ENCODE measurements at regions not wholly inside any gene's neighbourhood (a gene's known extent, or its start where the extent isn't known, plus 50 kb on each side); places are given as distances from the start of the nearest gene placed in this dataset.

GRCh38 chr21:32949701-32950100, 76.0 kb upstream of the OLIG2 start:
- Mint-ChIP-seq H3K4me1 (peaks cover 0 to 6% (median 0%) of the 10 kb centered on the region in 7 donors), H3K4me3 (no peak overlapping the region), H3K27ac (no peak overlapping the region), H3K36me3 (no peaks in the 10 kb centered on the region), H3K9me3 (peaks cover 0 to 2% (median 0%) of the 10 kb centered on the region in 11 donors), H3K27me3 (peaks cover 9 to 41% (median 17%) of the 10 kb centered on the region in 5 donors)
- Histone ChIP-seq H3K36me3 (ENCODE audit: control insufficient read depth in 2 of 3, insufficient read depth in 3 of 3, low read length in 3 of 3) (no peaks in the 10 kb centered on the region), H3K4me1 (ENCODE audit: control insufficient read depth in 2 of 2, insufficient read depth in 2 of 2, low read length in 2 of 2) (no peaks in the 10 kb centered on the region), H3K9me3 (ENCODE audit: control insufficient read depth in 2 of 3, low read length in 3 of 3) (no peaks in the 10 kb centered on the region), H3K27me3 (ENCODE audit: control insufficient read depth in 2 of 2, insufficient read depth in 2 of 2, low read length in 2 of 2) (no peaks in the 10 kb centered on the region), H3K4me3 (ENCODE audit: low read length) (no peak overlapping the region), H3K27ac (ENCODE audit: low read depth, low read length) (no peak overlapping the region)
- ATAC-seq, result no peak
- POLR2A ChIA-PET, result no interaction called here
- DNase-seq, result no peak
- intact Hi-C loops (cut with micrococcal nuclease), result no loop called here
- CTCF ChIA-PET, result no interaction called here

GRCh38 chr21:32951041-32951440, 74.7 kb upstream of the OLIG2 start:
- Mint-ChIP-seq H3K4me1 (peaks cover 0 to 10% (median 0%) of the 10 kb centered on the region in 7 donors), H3K9me3 (peaks cover 0 to 2% (median 0%) of the 10 kb centered on the region in 11 donors), H3K27ac (no peak overlapping the region), H3K36me3 (peaks cover 0 to 3% (median 0%) of the 10 kb centered on the region in 5 donors), H3K4me3 (no peak overlapping the region), H3K27me3 (peaks cover 21 to 53% (median 28%) of the 10 kb centered on the region in 5 donors)
- ChIA-PET CTCF (no interaction called here), POLR2A (no interaction called here)
- ATAC-seq, result no peak
- Histone ChIP-seq H3K4me3 (ENCODE audit: low read length) (no peak overlapping the region), H3K36me3 (ENCODE audit: control insufficient read depth in 2 of 3, insufficient read depth in 3 of 3, low read length in 3 of 3) (no peaks in the 10 kb centered on the region), H3K27ac (ENCODE audit: low read depth, low read length) (no peak overlapping the region), H3K27me3 (ENCODE audit: control insufficient read depth in 2 of 2, insufficient read depth in 2 of 2, low read length in 2 of 2) (no peaks in the 10 kb centered on the region), H3K4me1 (ENCODE audit: control insufficient read depth in 2 of 2, insufficient read depth in 2 of 2, low read length in 2 of 2) (no peaks in the 10 kb centered on the region), H3K9me3 (ENCODE audit: control insufficient read depth in 2 of 3, low read length in 3 of 3) (no peaks in the 10 kb centered on the region)
- no peak for DNase-seq
- intact Hi-C loops (cut with micrococcal nuclease), result no loop called here

GRCh38 chr21:32954353-32954752, 71.4 kb upstream of the OLIG2 start:
- no peak overlapping the region for H3K4me3 ChIP-seq (ENCODE audit: low read length)
- ATAC-seq (no peak), DNase-seq (no peak)
- H3K36me3 Mint-ChIP-seq, result peaks cover 0 to 3% (median 0%) of the 10 kb centered on the region in 5 donors
- no peaks in the 10 kb centered on the region for H3K9me3 Mint-ChIP-seq
- ChIA-PET CTCF (interaction anchor here (0.5 kb wide), 1 partner anchor 593 kb away, joined by 3 read pairs; no protein-coding TSS in a partner anchor), POLR2A (no interaction called here)
- H3K4me3 Mint-ChIP-seq, result no peak overlapping the region
- no peaks in the 10 kb centered on the region for H3K4me1 ChIP-seq (ENCODE audit: control insufficient read depth in 2 of 2, insufficient read depth in 2 of 2, low read length in 2 of 2)
- intact Hi-C loops (cut with micrococcal nuclease), result no loop called here
- H3K4me1 Mint-ChIP-seq, result peaks cover 0 to 10% (median 0%) of the 10 kb centered on the region in 7 donors
- H3K36me3 ChIP-seq (ENCODE audit: control insufficient read depth in 2 of 3, insufficient read depth in 3 of 3, low read length in 3 of 3), result no peaks in the 10 kb centered on the region
- no peak overlapping the region for H3K27ac ChIP-seq (ENCODE audit: low read depth, low read length)
- no peak overlapping the region for H3K27ac Mint-ChIP-seq
- H3K9me3 ChIP-seq (ENCODE audit: control insufficient read depth in 2 of 3, low read length in 3 of 3), result no peaks in the 10 kb centered on the region
- H3K27me3 ChIP-seq (ENCODE audit: control insufficient read depth in 2 of 2, insufficient read depth in 2 of 2, low read length in 2 of 2), result no peaks in the 10 kb centered on the region
- peaks cover 28 to 65% (median 38%) of the 10 kb centered on the region in 5 donors for H3K27me3 Mint-ChIP-seq

- Histone ChIP-seq H3K4me3 (ENCODE audit: low read length) (no peak overlapping the region), H3K27me3 (ENCODE audit: control insufficient read depth in 2 of 2, insufficient read depth in 2 of 2, low read length in 2 of 2) (no peaks in the 10 kb centered on the region), H3K27ac (ENCODE audit: low read depth, low read length) (no peak overlapping the region), H3K9me3 (ENCODE audit: control insufficient read depth in 2 of 3, low read length in 3 of 3) (no peaks in the 10 kb centered on the region), H3K4me1 (ENCODE audit: control insufficient read depth in 2 of 2, insufficient read depth in 2 of 2, low read length in 2 of 2) (no peaks in the 10 kb centered on the region), H3K36me3 (ENCODE audit: control insufficient read depth in 2 of 3, insufficient read depth in 3 of 3, low read length in 3 of 3) (no peaks in the 10 kb centered on the region)
- no peak for DNase-seq
- Mint-ChIP-seq H3K36me3 (peaks cover 0 to 3% (median 0%) of the 10 kb centered on the region in 5 donors), H3K27me3 (peaks cover 28 to 70% (median 45%) of the 10 kb centered on the region in 5 donors), H3K27ac (no peak overlapping the region), H3K4me3 (peak overlapping the region in 1 of 10 donors; percentile 2), H3K4me1 (peaks cover 0 to 5% (median 0%) of the 10 kb centered on the region in 7 donors), H3K9me3 (no peaks in the 10 kb centered on the region)
- intact Hi-C loops (cut with micrococcal nuclease), result no loop called here
- ChIA-PET POLR2A (no interaction called here), CTCF (no interaction called here)
- no peak for ATAC-seq
These were observed 70.2 kb upstream of the OLIG2 start for GRCh38 chr21:32955311-32956060.

GRCh38 chr21:32956061-32956656, 69.6 kb upstream of the OLIG2 start:
- no peaks in the 10 kb centered on the region for H3K9me3 ChIP-seq (ENCODE audit: control insufficient read depth in 2 of 3, low read length in 3 of 3)
- no peaks in the 10 kb centered on the region for H3K36me3 ChIP-seq (ENCODE audit: control insufficient read depth in 2 of 3, insufficient read depth in 3 of 3, low read length in 3 of 3)
- ChIA-PET POLR2A (no interaction called here), CTCF (no interaction called here)
- Mint-ChIP-seq H3K27ac (no peak overlapping the region), H3K9me3 (peaks cover 0 to 1% (median 0%) of the 10 kb centered on the region in 11 donors), H3K4me1 (peaks cover 0 to 5% (median 0%) of the 10 kb centered on the region in 7 donors), H3K27me3 (peaks cover 33 to 73% (median 49%) of the 10 kb centered on the region in 5 donors), H3K4me3 (no peak overlapping the region), H3K36me3 (peaks cover 0 to 6% (median 3%) of the 10 kb centered on the region in 5 donors)
- no peaks in the 10 kb centered on the region for H3K27me3 ChIP-seq (ENCODE audit: control insufficient read depth in 2 of 2, insufficient read depth in 2 of 2, low read length in 2 of 2)
- H3K4me1 ChIP-seq (ENCODE audit: control insufficient read depth in 2 of 2, insufficient read depth in 2 of 2, low read length in 2 of 2), result no peaks in the 10 kb centered on the region
- ATAC-seq (no peak), DNase-seq (no peak)
- intact Hi-C loops (cut with micrococcal nuclease), result no loop called here
- no peak overlapping the region for H3K27ac ChIP-seq (ENCODE audit: low read depth, low read length)
- H3K4me3 ChIP-seq (ENCODE audit: low read length), result no peak overlapping the region

- intact Hi-C loops (cut with micrococcal nuclease), result no loop called here
- H3K4me1 ChIP-seq (ENCODE audit: control insufficient read depth in 2 of 2, insufficient read depth in 2 of 2, low read length in 2 of 2), result no peaks in the 10 kb centered on the region
- DNase-seq (no peak), ATAC-seq (no peak)
- no peak overlapping the region for H3K4me3 ChIP-seq (ENCODE audit: low read length)
- Mint-ChIP-seq H3K27ac (no peak overlapping the region), H3K27me3 (peaks cover 29 to 70% (median 56%) of the 10 kb centered on the region in 5 donors), H3K9me3 (peaks cover 0 to 1% (median 0%) of the 10 kb centered on the region in 11 donors), H3K4me1 (peaks cover 0 to 5% (median 0%) of the 10 kb centered on the region in 7 donors), H3K36me3 (peaks cover 0 to 8% (median 5%) of the 10 kb centered on the region in 5 donors), H3K4me3 (no peak overlapping the region)
- H3K9me3 ChIP-seq (ENCODE audit: control insufficient read depth in 2 of 3, low read length in 3 of 3), result no peaks in the 10 kb centered on the region
- CTCF ChIA-PET, result interaction anchor here (2.3 kb wide), 1 partner anchor 239 kb away, joined by 5 read pairs; no protein-coding TSS in a partner anchor
- POLR2A ChIA-PET, result no interaction called here
- no peaks in the 10 kb centered on the region for H3K27me3 ChIP-seq (ENCODE audit: control insufficient read depth in 2 of 2, insufficient read depth in 2 of 2, low read length in 2 of 2)
- no peaks in the 10 kb centered on the region for H3K36me3 ChIP-seq (ENCODE audit: control insufficient read depth in 2 of 3, insufficient read depth in 3 of 3, low read length in 3 of 3)
- H3K27ac ChIP-seq (ENCODE audit: low read depth, low read length), result no peak overlapping the region
These were observed 68.2 kb upstream of the OLIG2 start for GRCh38 chr21:32957545-32957944.

All from naive thymus-derived CD4-positive, alpha-beta T cell (primary cell).